GM04503 (cell line): ENCODE measurements at regions not wholly inside any gene's neighbourhood (a gene's known extent, or its start where the extent isn't known, plus 50 kb on each side); places are given as distances from the start of the nearest gene placed in this dataset.

ENCODE experiments used
- DNase-seq: peaks from one replicate; pipeline ENCODE4 v3.0.0-alpha.2; 2012; ENCODE audit warnings: low read depth

DNA sequence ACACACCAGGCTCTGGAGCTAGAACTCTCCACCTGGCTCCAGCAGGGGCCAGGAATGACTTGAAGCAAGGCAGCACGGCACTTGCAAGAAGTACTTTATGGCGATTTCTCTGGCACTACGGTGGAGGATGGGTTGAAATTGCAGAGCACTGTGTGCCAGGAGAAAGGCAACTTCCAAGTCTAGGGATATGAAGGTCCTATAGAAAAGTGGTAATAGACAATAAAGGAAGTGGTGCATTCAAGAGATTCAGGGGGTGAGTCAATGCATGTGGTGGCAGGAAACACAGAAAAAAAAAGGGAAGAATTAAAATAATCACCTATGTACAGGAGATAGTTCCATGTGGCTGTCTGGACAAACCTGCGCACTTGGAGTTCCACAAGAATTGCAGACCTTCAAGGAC lies 240.3 kb upstream of the DYNLRB2 start:
- DNase-seq, result no peak

GRCh38 chr16:80299416-80299815 lies 241.4 kb upstream of the DYNLRB2 start:
- no peak for DNase-seq

GRCh38 chr16:80298676-80299075 lies 242.1 kb upstream of the DYNLRB2 start:
- no peak for DNase-seq

DNA sequence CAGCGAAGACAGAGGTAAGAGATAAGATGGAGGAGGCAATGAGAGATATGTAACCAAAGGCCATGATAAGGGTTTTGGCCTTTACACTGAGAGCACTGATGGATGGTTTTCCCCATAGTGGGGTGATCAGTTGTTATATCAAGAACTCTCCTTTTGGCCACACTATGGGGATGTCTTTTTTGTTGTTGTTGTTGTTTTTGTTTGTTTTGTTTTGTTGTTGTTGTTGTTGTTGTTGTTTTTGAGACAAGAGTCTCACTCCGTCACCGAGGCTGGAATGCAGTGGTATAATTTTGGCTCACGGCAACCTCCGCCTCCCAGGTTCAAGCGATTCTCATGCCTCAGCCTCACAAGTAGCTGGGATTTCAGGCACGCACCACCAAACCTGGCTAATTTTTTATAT lies 244.8 kb upstream of the DYNLRB2 start:
- no peak for DNase-seq

DNA sequence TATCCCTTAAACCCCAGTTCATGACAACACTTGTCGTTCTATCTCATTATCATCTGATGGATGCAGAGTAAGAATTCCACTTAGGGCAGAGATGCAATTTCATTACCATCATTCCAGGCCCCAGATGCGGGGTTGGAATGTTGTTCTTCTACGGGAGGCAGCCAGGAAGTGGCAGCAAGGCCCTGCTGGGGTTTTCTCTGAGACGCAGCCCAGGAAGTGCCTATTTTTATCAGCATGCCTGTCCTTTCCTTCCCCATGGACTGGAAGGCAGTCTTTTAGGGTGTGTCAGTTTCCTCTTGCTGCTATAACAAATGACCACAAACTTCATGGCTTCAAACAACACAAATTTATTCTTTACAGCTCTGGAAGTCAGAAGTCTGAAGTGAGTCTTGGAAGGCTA lies 246.6 kb upstream of the DYNLRB2 start:
- no peak for DNase-seq

GRCh38 chr16:80288616-80289015 lies 252.2 kb upstream of the DYNLRB2 start:
- DNase-seq, result no peak

DNA sequence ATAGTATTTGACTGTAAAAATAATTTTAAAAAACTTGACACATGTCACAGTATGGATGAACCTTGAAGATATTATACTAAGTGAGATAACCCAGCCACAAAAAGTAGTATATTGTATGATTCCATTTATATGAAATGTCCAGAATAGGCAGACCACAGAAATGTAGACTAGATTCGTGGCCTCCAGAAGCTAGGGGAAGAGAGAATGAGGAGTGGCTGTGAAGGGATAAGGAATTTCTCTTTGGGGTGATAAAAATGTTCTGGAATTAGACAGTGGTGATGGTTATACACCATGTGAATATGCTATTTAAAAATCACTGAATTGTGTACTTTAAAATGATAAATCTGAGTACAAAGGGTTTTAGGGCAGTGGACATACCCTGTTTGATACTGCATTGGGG lies 253.1 kb upstream of the DYNLRB2 start:
- no peak for DNase-seq

GRCh38 chr16:80285104-80285503 lies 255.7 kb upstream of the DYNLRB2 start:
- peak; percentile 77 for DNase-seq

DNA sequence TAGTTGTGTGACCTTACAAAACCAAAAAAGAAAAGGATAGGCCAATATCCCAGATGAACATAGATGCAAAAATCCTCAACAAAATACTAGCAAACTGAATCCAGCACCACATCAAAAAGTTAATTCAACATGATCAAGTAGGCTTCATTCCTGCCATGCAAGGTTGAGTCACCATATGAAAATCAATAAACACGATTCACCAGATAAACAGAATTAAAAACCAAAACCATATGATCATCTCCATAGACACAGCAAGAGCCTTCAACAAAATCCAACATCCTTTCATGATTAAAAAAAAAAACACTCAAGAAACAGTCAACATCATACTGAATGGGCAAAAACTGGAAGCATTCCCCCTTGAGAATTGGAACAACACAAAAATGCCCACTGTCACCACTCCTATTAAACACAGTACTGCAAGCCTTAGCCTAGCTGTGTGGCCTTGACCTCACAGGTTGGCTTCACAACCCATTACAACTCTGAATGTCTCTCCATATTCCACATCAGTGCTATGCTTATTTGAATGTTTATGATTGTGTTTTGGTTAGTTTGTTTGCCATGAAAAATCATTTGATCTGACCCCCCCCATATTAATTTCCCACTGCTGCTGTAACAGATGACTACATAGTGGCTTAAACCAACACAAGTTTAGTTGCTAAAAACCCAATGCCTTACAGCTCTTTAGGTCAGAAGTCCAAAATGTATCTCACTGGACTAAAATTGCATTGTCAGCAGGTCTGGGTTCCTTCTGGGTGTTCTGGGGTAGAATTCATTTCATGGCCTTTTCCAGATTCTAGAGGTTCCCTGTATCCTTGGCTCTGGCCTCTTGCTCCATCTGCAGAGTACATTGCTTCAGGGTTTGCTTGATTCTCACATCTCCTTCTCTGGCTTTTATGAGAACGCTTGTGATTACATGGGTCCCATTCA lies 257.1 kb upstream of the DYNLRB2 start:
- DNase-seq, result no peak

- no peak for DNase-seq
These were observed 260.2 kb upstream of the DYNLRB2 start for GRCh38 chr16:80280557-80280956.

GRCh38 chr16:80279656-80280055 lies 261.1 kb upstream of the DYNLRB2 start:
- DNase-seq, result no peak

GRCh38 chr16:80277182-80277581 lies 263.6 kb upstream of the DYNLRB2 start:
- DNase-seq, result no peak

GRCh38 chr16:80274576-80275191 lies 266.1 kb upstream of the DYNLRB2 start:
- peak; percentile 45 for DNase-seq

DNA sequence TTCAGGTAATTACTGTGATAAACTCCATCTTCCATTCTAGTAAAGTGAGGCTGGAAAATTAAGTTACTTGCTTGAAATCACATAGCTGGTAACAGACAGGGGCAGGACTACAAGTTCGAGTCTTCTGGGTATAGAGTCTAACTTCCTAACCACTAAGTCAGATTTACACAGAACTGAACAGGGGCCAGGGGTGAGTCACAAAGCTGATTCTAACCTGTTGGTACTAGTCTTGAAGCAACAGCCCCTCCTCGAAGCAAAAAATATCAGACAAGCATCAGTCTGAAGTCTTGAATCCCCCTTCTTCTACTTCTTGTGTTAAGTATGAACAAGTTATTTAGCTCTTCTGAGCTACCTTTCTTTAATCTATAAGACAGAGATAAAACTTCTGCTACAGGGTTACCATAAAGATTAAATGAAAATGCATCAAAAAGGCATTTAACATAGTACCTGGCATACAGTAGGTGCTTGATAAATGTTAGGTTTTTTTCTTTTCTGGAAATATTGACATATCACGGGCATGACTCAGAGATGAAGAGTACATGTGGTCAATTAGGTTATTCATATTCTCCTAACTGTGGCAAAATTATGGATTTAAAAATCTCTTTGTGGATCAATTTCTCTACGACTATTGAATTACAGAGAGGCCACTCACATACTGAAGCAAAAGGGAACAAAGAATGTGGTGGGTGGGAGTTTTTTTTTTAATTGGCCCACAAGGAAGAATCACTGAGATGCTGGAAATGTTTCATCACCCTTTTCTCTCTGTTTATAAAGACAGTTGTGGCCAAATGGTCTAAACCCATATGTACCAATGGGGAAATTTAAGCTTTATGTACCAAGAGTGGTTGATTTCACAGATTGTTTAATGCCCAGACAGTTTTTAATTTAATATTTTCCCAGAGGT lies 266.9 kb upstream of the DYNLRB2 start:
- DNase-seq, result no peak

DNA sequence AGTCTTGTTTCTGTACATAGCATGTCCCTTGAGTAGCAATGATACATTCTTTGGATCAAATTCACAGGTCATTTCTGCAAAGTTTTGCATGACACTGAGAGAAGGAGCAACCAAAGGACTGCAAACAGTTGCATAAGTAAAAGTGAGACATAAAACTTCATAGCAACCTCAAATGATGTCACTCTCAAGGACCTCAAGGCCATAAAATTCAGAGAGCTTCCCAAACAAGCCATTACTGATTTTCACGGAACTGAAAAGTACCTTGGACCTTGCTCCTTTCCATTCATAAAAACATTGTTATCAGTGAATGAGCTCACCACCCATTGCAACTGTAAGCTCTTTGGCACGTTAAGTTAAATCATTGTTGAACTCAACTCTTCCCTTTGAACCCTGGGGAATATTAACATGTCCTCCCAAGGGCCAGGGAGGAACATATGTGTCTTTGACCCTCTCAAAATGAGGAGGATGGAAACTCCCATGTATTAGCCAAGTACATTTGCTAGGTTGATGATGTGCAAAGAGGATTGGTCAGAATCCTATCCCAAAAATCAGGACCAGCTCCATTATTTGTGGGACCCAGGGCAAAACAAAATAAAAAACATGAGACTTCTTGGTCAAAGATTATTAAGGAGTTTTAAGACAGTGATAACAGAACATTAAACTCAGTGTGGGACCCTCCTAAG lies 275.0 kb upstream of the DYNLRB2 start:
- DNase-seq, result no peak

GRCh38 chr16:80263848-80264694 lies 276.7 kb upstream of the DYNLRB2 start:
- DNase-seq, result no peak

- DNase-seq, result no peak
These were observed 277.5 kb upstream of the DYNLRB2 start for GRCh38 chr16:80263181-80263823.

- DNase-seq, result no peak
These were observed 279.9 kb upstream of the DYNLRB2 start for GRCh38 chr16:80260906-80261311.

- DNase-seq, result no peak
These were observed 281.4 kb upstream of the DYNLRB2 start for GRCh38 chr16:80259290-80259805.

GRCh38 chr16:80258407-80258806 lies 282.4 kb upstream of the DYNLRB2 start:
- DNase-seq, result no peak
